ENCODE measurements at regions not wholly inside any gene's neighbourhood (a gene's known extent, or its start where the extent isn't known, plus 50 kb on each side); places are given as distances from the start of the nearest gene placed in this dataset.

- TF ChIP-seq POLR2AphosphoS5 (IDR thresholded peaks at IDR 0.05) = no peak
- TF ChIP-seq, protein P1, sequence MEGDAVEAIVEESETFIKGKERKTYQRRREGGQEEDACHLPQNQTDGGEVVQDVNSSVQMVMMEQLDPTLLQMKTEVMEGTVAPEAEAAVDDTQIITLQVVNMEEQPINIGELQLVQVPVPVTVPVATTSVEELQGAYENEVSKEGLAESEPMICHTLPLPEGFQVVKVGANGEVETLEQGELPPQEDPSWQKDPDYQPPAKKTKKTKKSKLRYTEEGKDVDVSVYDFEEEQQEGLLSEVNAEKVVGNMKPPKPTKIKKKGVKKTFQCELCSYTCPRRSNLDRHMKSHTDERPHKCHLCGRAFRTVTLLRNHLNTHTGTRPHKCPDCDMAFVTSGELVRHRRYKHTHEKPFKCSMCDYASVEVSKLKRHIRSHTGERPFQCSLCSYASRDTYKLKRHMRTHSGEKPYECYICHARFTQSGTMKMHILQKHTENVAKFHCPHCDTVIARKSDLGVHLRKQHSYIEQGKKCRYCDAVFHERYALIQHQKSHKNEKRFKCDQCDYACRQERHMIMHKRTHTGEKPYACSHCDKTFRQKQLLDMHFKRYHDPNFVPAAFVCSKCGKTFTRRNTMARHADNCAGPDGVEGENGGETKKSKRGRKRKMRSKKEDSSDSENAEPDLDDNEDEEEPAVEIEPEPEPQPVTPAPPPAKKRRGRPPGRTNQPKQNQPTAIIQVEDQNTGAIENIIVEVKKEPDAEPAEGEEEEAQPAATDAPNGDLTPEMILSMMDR (IDR thresholded peaks at IDR 0.05) = no peak
- no peak for TF ChIP-seq POLR2A (IDR thresholded peaks at IDR 0.05; ENCODE audit: low read depth)
- TF ChIP-seq EP300 (IDR thresholded peaks at IDR 0.05) = no peak
Measured at GRCh38 chr2:235232449-235233433, 261.1 kb upstream of the AGAP1 start.
